KMS-11 (cell line): ENCODE measurements at regions not wholly inside any gene's neighbourhood (a gene's known extent, or its start where the extent isn't known, plus 50 kb on each side); places are given as distances from the start of the nearest gene placed in this dataset.

Source experiments
- H2AFZ ChIP-seq: fragments of 200-600 bp; sonication (generic); 2 replicates; pipeline ENCODE4 v1.6.1; 2016; ENCODE audit warnings: antibody characterized with exemption, mixed run types, low read depth
- H3K27ac ChIP-seq: fragments of 200-600 bp; sonication (generic); 2 replicates; pipeline ENCODE4 v1.6.1; 2016; ENCODE audit warnings: mild to moderate bottlenecking, mixed run types
- H3K27me3 ChIP-seq: fragments of 200-600 bp; sonication (generic); 2 replicates; pipeline ENCODE4 v1.6.1; 2017; ENCODE audit warnings: mild to moderate bottlenecking, low read depth, mixed run types, moderate library complexity; ENCODE audit not compliant: insufficient read depth
- H3K36me3 ChIP-seq: fragments of 200-600 bp; sonication (generic); 2 replicates; pipeline ENCODE4 v1.6.1; 2017; ENCODE audit warnings: mild to moderate bottlenecking, mixed run types; ENCODE audit not compliant: insufficient read depth
- H3K4me1 ChIP-seq: fragments of 200-600 bp; sonication (generic); 2 replicates; pipeline ENCODE4 v1.6.1; 2016; ENCODE audit warnings: mild to moderate bottlenecking, low read depth, mixed run types; ENCODE audit not compliant: poor library complexity, severe bottlenecking
- H3K4me2 ChIP-seq: fragments of 200-600 bp; sonication (generic); 2 replicates; pipeline ENCODE4 v1.7.0; 2016; ENCODE audit warnings: mild to moderate bottlenecking, mixed run types
- H3K4me3 ChIP-seq: fragments of 200-600 bp; sonication (generic); IDR thresholded peaks from 2 replicates; pipeline ENCODE4 v1.6.1; 2017; ENCODE audit warnings: low read depth, low read length, mixed read lengths; ENCODE audit not compliant: insufficient read depth
- H3K79me2 ChIP-seq: fragments of 200-600 bp; sonication (generic); 2 replicates; pipeline ENCODE4 v1.6.1; 2016; ENCODE audit warnings: low read depth, mixed run types; ENCODE audit not compliant: insufficient read depth
- H3K9ac ChIP-seq: fragments of 200-600 bp; sonication (generic); 2 replicates; pipeline ENCODE4 v1.6.1; 2016; ENCODE audit warnings: mild to moderate bottlenecking, mixed run types
- H4K20me1 ChIP-seq: fragments of 200-600 bp; sonication (generic); 2 replicates; pipeline ENCODE4 v1.6.1; 2016; ENCODE audit warnings: mild to moderate bottlenecking, mixed run types; ENCODE audit not compliant: insufficient read depth
- TF ChIP-seq, protein P1 (sequence below): fragments of 200-600 bp; sonication (generic); conservative IDR thresholded peaks from 2 replicates; pipeline ENCODE4 v1.6.1; 2017; ENCODE audit warnings: low read depth, mild to moderate bottlenecking, antibody characterized with exemption, low read length, moderate library complexity, mixed read lengths

GRCh38 chr6:84618836-84619235, 145.6 kb downstream of the TBX18 start:
- Histone ChIP-seq H3K4me2 (no peak overlapping the region), H2AFZ (no peak overlapping the region), H3K27me3 (no peaks in the 10 kb centered on the region), H3K9ac (no peak overlapping the region), H3K4me1 (no peaks in the 10 kb centered on the region), H4K20me1 (no peaks in the 10 kb centered on the region), H3K36me3 (no peaks in the 10 kb centered on the region), H3K79me2 (no peaks in the 10 kb centered on the region), H3K27ac (no peak overlapping the region), H3K4me3 (no peak overlapping the region)
- TF ChIP-seq, protein P1, sequence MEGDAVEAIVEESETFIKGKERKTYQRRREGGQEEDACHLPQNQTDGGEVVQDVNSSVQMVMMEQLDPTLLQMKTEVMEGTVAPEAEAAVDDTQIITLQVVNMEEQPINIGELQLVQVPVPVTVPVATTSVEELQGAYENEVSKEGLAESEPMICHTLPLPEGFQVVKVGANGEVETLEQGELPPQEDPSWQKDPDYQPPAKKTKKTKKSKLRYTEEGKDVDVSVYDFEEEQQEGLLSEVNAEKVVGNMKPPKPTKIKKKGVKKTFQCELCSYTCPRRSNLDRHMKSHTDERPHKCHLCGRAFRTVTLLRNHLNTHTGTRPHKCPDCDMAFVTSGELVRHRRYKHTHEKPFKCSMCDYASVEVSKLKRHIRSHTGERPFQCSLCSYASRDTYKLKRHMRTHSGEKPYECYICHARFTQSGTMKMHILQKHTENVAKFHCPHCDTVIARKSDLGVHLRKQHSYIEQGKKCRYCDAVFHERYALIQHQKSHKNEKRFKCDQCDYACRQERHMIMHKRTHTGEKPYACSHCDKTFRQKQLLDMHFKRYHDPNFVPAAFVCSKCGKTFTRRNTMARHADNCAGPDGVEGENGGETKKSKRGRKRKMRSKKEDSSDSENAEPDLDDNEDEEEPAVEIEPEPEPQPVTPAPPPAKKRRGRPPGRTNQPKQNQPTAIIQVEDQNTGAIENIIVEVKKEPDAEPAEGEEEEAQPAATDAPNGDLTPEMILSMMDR = no peak

DNA sequence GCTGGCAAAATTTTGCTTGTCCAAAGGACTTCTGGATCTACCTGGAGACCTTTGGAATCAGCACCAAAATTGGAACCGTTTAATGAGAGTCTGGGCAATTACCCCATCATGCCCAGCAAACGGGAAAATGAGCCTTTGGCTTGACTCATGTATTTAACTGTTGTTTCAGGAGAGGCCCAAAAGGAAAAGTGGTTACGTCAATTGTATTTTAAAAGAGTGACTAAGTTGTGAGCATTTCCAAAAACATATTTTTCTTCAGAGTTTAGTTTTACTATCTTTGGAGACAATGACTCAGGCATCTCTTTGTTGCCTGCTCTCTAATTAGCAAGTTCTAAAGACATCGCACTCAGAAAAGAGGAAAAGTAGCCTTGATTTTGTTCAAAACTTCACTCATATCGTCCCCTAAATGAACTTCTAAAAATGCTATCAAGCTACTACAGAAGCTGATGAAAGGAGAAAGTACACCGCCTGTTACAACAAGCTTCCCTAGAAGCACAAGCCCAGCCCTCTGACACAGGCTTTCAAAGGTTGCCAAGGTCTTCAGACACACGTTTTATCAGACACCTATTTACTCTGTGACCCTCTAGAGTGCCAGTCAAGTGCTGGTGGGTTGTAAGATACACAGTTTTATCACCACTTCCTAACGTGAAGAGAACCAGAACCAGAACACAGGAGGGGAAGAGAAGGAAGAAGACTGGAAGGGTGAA, 146.2 kb downstream of the TBX18 start:
- Histone ChIP-seq H3K4me3 (no peak overlapping the region), H3K36me3 (no peaks in the 10 kb centered on the region), H3K4me1 (no peaks in the 10 kb centered on the region), H3K27ac (no peak overlapping the region), H3K4me2 (no peak overlapping the region), H3K79me2 (no peaks in the 10 kb centered on the region), H3K27me3 (no peaks in the 10 kb centered on the region), H3K9ac (no peak overlapping the region), H2AFZ (no peak overlapping the region), H4K20me1 (no peaks in the 10 kb centered on the region)
- TF ChIP-seq, protein P1 = no peak

- Histone ChIP-seq H3K4me3 (no peak overlapping the region), H3K27me3 (no peaks in the 10 kb centered on the region)
Observed at GRCh38 chr6:84615987-84616386, 148.4 kb downstream of the TBX18 start.

DNA sequence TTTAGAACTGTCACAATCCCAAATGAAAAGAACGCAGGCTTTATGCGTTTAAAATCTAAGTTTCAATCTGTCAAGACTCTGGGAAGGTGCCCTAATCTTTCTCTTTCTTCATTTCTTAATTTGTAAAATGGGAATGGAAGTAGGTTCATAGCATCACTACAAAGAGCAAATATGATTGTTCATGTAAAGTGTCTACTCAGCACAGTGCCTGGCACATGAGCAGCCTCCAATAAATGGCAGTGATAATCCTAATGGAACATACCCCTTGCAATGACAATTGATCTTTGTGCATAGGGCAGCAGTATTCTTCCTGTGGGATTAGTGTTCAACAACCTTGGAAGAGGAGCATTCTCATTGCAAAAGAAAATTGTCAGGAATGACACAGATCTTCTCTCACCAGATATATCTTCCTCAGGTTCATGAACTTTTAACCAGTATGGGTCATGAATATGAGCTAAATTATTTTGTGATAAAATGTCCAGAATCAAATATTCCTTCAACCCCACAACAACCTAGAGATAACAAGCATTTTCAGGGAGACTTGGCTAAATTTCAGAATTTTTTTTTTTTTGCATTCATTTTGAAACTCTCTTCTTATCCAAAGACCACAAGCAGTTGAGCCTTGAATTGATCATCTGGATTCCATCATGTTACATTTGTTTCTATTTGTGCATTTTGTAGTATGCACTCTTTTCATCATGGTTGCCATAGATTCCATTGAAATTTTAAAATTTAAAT, 149.1 kb downstream of the TBX18 start:
- Histone ChIP-seq H2AFZ (no peak overlapping the region), H3K4me3 (no peak overlapping the region), H3K27ac (no peak overlapping the region), H3K4me2 (no peak overlapping the region), H3K9ac (no peak overlapping the region), H4K20me1 (no peaks in the 10 kb centered on the region), H3K36me3 (no peaks in the 10 kb centered on the region), H3K79me2 (no peaks in the 10 kb centered on the region), H3K27me3 (no peaks in the 10 kb centered on the region), H3K4me1 (no peaks in the 10 kb centered on the region)
- TF ChIP-seq, protein P1 = no peak

More at GRCh38 chr6:84615987-84616386, 148.4 kb downstream of the TBX18 start:
- Histone ChIP-seq H3K36me3 (no peaks in the 10 kb centered on the region), H3K4me1 (no peaks in the 10 kb centered on the region), H3K4me2 (no peak overlapping the region), H4K20me1 (no peaks in the 10 kb centered on the region), H2AFZ (no peak overlapping the region), H3K27ac (no peak overlapping the region), H3K79me2 (no peaks in the 10 kb centered on the region), H3K9ac (no peak overlapping the region)
- TF ChIP-seq, protein P1 = no peak
